ENCODE measurements at regions not wholly inside any gene's neighbourhood (a gene's known extent, or its start where the extent isn't known, plus 50 kb on each side); places are given as distances from the start of the nearest gene placed in this dataset.
"Not testable (repeated sequence)": the region's sequence is repeated elsewhere in the genome, so short reads cannot be mapped to it uniquely, and the experiment has no call there.

GRCh38 chr15:26015516-26016075 is 152.5 kb upstream of the ATP10A start:
- DNase-seq, result no peak

GRCh38 chr15:26013981-26014380 is 150.9 kb upstream of the ATP10A start:
- no peak for DNase-seq

GRCh38 chr15:26011916-26012315 is 148.8 kb upstream of the ATP10A start:
- no peak for DNase-seq

GRCh38 chr15:26007151-26007550 is 144.0 kb upstream of the ATP10A start:
- DNase-seq, result no peak

GRCh38 chr15:26001201-26001600 is 138.1 kb upstream of the ATP10A start:
- no peak for DNase-seq

- DNase-seq, result no peak
Observed at GRCh38 chr15:25993506-25993905, 130.4 kb upstream of the ATP10A start.

GRCh38 chr15:25990220-25990619 is 127.1 kb upstream of the ATP10A start:
- no peak for DNase-seq

- no peak for DNase-seq
Observed at GRCh38 chr15:25989327-25989726, 126.2 kb upstream of the ATP10A start.

- not testable (repeated sequence) for DNase-seq
Observed at GRCh38 chr15:25988716-25989115, 125.6 kb upstream of the ATP10A start.

GRCh38 chr15:25987638-25988037 is 124.5 kb upstream of the ATP10A start:
- DNase-seq, result no peak

- DNase-seq, result no peak
Observed at GRCh38 chr15:25985165-25985564, 122.0 kb upstream of the ATP10A start.

- DNase-seq, result no peak
Observed at GRCh38 chr15:25982736-25983135, 119.6 kb upstream of the ATP10A start.

GRCh38 chr15:25981114-25981513 is 118.0 kb upstream of the ATP10A start:
- no peak for DNase-seq

- no peak for DNase-seq
Observed at GRCh38 chr15:25972141-25972675, 109.1 kb upstream of the ATP10A start.

GRCh38 chr15:25971053-25971452 is 107.9 kb upstream of the ATP10A start:
- DNase-seq, result no peak

- no peak for DNase-seq
Observed at GRCh38 chr15:25969886-25970285, 106.8 kb upstream of the ATP10A start.

GRCh38 chr15:25967116-25967515 is 104.0 kb upstream of the ATP10A start:
- DNase-seq, result no peak

GRCh38 chr15:25965326-25965725 is 102.2 kb upstream of the ATP10A start:
- DNase-seq, result no peak

- no peak for DNase-seq
Observed at GRCh38 chr15:25960273-25960672, 97.1 kb upstream of the ATP10A start.

GRCh38 chr15:25959100-25959499 is 96.0 kb upstream of the ATP10A start:
- DNase-seq, result no peak

GRCh38 chr15:25955628-25956027 is 92.5 kb upstream of the ATP10A start:
- DNase-seq, result no peak

GRCh38 chr15:25954398-25954797 is 91.3 kb upstream of the ATP10A start:
- DNase-seq, result no peak

- DNase-seq, result no peak
Observed at GRCh38 chr15:25950014-25950413, 86.9 kb upstream of the ATP10A start.

- DNase-seq, result no peak
Observed at GRCh38 chr15:25947323-25948314, 84.5 kb upstream of the ATP10A start.

All from activated CD4-positive, alpha-beta T cell treated with anti-CD3 and anti-CD28 coated beads for 4 hours (primary cell).